H1 (cell line): ENCODE measurements at regions not wholly inside any gene's neighbourhood (a gene's known extent, or its start where the extent isn't known, plus 50 kb on each side); places are given as distances from the start of the nearest gene placed in this dataset.

Experiments
- EGR1 ChIP-seq: IDR thresholded peaks from 2 replicates; pipeline ENCODE4 v1.6.1; 2011; ENCODE audit warnings: low read depth, low read length, borderline replicate concordance
- EP300 ChIP-seq, 2 experiments: IDR thresholded peaks; 1 replicate in 1 of 2; 2 replicates in 1 of 2; pipeline ENCODE4 v1.6.1; 2011 to 2012; ENCODE audit warnings: low read depth in 2 of 2, low read length in 2 of 2, mild to moderate bottlenecking in 2 of 2, borderline replicate concordance in 1 of 2, inconsistent platforms in 1 of 2, moderate library complexity in 1 of 2
- EZH2 ChIP-seq: fragments of 200-600 bp; sonication (generic); IDR thresholded peaks from 2 replicates; pipeline ENCODE4 v1.7.1; 2012; ENCODE audit warnings: low read depth, mild to moderate bottlenecking, moderate library complexity, low read length, inconsistent platforms; ENCODE audit not compliant: severe bottlenecking
- HDAC2 ChIP-seq, 2 experiments: fragments of 300-600 bp in 1 of 2; sonication (generic) in 1 of 2; IDR thresholded peaks; 2 replicates each; pipeline ENCODE4 v1.6.1; 2011 to 2012; ENCODE audit warnings: low read depth in 2 of 2, low read length in 2 of 2, mild to moderate bottlenecking in 2 of 2, moderate library complexity in 2 of 2, borderline replicate concordance in 1 of 2, inconsistent platforms in 1 of 2
- KDM1A ChIP-seq: fragments of 200-600, 300-600 bp; sonication (generic); IDR thresholded peaks from 2 replicates; pipeline ENCODE4 v1.7.1; 2016; ENCODE audit warnings: mild to moderate bottlenecking, low read length, borderline replicate concordance
- KDM4A ChIP-seq: IDR thresholded peaks from one replicate; pipeline ENCODE4 v1.7.1; 2012; ENCODE audit warnings: low read depth, mild to moderate bottlenecking, moderate library complexity, low read length, inconsistent platforms; ENCODE audit not compliant: severe bottlenecking
- NANOG ChIP-seq: IDR thresholded peaks from 2 replicates; pipeline ENCODE4 v1.6.1; 2011; ENCODE audit warnings: low read length, low read depth, mild to moderate bottlenecking, inconsistent platforms; ENCODE audit not compliant: insufficient read depth, poor library complexity, severe bottlenecking
- POU5F1 ChIP-seq: IDR thresholded peaks from 2 replicates; pipeline ENCODE4 v1.6.1; 2011; ENCODE audit warnings: low read depth, mild to moderate bottlenecking, low read length, moderate library complexity
- RBBP5 ChIP-seq: IDR thresholded peaks from 2 replicates; pipeline ENCODE4 v1.7.1; 2012; ENCODE audit warnings: low read depth, mild to moderate bottlenecking, inconsistent platforms, low read length, moderate library complexity, borderline replicate concordance
- RFX5 ChIP-seq: IDR thresholded peaks from 2 replicates; pipeline ENCODE4 v1.6.1; 2011; ENCODE audit warnings: low read depth, low read length, improper control_type of control experiment, borderline replicate concordance
- TEAD4 ChIP-seq: IDR thresholded peaks from 2 replicates; pipeline ENCODE4 v1.6.1; 2012; ENCODE audit warnings: low read depth, low read length, inconsistent platforms, mixed read lengths
- ZNF274 ChIP-seq: IDR thresholded peaks from 2 replicates; pipeline ENCODE4 v1.7.0; 2012; ENCODE audit warnings: low read length, borderline replicate concordance; ENCODE audit errors: extremely low read depth
- TF ChIP-seq, protein P1 (sequence below): IDR thresholded peaks from 2 replicates; pipeline ENCODE4 v1.6.1; 2012; ENCODE audit warnings: low read length, inconsistent platforms

DNA sequence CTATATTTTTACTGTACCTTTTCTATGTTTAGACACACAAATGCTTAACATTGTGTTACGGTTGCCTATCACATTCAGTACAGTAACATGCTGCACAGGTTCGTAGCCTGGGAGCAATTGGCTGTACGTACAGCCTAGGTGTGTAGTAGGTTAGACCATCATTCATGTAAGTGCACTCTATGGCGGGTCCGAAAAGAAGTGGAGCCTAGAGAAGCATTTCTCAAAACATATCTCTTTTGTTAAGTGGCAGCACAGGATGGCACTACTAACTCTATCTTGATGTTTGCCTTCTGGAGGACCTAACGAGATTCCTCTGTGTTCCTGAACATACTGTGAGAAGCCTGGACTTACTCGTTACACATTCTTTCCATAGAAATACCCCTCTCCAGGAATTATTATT, 132.3 kb upstream of the ADPGK start (continued):
- no peak for TF ChIP-seq HDAC2 (IDR thresholded peaks at IDR 0.05; ENCODE audit: borderline replicate concordance in 1 of 2, low read depth in 2 of 2, low read length in 2 of 2)
- TF ChIP-seq POU5F1: no peak
- TF ChIP-seq EZH2: no peak
- no peak for TF ChIP-seq EP300 (IDR thresholded peaks at IDR 0.05; ENCODE audit: borderline replicate concordance in 1 of 2, low read depth in 2 of 2, low read length in 2 of 2)
- TF ChIP-seq RBBP5: no peak
- TF ChIP-seq NANOG: no peak
- TF ChIP-seq TEAD4: no peak
- no peak for TF ChIP-seq RFX5
- TF ChIP-seq EGR1: no peak
- no peak for TF ChIP-seq ZNF274
- TF ChIP-seq, protein P1, sequence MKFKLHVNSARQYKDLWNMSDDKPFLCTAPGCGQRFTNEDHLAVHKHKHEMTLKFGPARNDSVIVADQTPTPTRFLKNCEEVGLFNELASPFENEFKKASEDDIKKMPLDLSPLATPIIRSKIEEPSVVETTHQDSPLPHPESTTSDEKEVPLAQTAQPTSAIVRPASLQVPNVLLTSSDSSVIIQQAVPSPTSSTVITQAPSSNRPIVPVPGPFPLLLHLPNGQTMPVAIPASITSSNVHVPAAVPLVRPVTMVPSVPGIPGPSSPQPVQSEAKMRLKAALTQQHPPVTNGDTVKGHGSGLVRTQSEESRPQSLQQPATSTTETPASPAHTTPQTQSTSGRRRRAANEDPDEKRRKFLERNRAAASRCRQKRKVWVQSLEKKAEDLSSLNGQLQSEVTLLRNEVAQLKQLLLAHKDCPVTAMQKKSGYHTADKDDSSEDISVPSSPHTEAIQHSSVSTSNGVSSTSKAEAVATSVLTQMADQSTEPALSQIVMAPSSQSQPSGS: no peak
- no peak for TF ChIP-seq KDM1A
- TF ChIP-seq KDM4A: no peak
